ENCODE measurements at regions not wholly inside any gene's neighbourhood (a gene's known extent, or its start where the extent isn't known, plus 50 kb on each side); places are given as distances from the start of the nearest gene placed in this dataset.
A peak's percentile ranks its signal among the peaks of the same experiment; 100 is the strongest.

DNA sequence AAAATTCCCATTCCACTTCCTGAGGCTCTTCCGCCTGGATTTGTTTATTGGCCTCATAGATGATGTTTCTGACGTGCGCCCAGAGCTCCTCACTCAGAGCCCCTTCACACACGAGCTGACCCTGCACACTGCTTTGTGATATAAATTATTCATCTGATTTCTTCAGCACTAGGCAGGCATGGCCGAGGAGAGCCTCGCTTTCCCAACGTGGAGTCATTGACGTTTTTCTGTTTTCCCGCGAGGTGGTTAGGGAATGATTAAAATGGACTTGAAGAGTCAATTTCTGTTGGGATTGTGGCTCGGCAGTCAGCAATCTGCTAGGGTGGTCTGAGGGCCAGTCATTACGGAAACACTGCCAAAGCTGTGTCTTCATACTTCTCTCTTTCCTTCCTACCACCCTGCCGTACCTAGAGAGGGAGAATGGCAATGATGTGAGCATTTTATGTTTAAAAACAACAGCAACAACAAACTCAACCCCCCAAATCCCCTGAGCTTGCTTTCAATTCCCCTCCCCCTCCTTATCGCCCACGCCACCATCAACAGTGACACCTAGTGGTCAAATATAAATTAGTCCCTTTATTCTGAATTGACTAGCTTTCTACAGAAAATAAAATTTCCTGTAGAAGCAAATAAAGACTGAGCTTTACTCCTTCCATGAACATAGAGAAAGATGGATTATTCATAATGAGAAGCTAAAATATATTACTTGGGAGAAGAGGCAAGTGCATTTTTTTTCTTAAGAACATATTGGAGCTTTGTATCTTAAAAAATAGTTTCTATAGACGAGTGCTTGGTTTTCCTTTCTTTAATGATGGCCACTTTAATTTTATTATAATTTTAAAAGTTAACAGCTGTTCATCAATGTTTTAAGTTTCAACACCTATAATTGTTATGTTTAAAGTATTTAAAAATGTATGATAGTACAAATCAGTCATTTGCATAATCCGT lies 285.1 kb downstream of the MTX2 start:
- in situ Hi-C loops (cut with HindIII; ENCODE audit: low pct_unique_long_range_greater_than_20kb, low sequenced_read_pairs): no loop called here
- DNase-seq (ENCODE audit: low read depth): peak; percentile 66

DNA sequence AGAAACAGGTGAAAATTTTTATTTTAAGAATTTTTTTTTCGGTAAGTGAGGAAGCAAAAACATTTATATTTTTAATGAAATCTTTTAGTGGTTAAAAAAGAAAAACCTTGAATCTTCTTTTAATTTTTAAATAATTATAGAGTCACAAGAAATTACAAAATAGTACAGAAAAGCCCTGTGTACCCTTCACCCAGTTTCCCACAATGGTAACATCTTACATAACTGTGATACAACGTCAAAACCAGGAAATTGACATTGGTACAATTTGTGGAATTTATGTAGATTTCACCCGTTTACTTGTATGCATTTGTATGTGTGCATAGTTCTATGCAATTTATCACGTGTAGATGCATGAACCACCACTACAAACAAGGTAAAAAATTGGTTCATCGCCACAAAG lies 285.9 kb downstream of the MTX2 start:
- in situ Hi-C loops (cut with HindIII; ENCODE audit: low pct_unique_long_range_greater_than_20kb, low sequenced_read_pairs): no loop called here
- DNase-seq (ENCODE audit: low read depth): no peak

DNA sequence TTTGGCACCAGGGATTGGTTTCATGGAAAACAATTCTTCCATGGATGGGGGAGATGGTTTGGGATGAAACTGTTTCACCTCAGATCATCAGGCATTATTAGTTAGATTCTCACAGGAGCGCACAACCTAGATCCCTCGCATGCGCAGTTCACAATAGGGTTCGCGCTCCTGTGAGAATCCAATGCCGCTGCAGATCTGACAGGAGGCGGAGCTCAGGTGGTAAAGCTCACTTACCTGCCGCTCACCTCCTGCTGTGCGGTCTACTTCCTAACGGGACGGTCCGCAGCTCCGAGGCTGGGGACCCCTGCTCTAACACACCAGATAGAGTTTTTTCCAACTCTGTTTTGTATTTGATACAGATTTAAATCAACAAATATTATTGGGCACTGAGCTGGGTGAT lies 286.5 kb downstream of the MTX2 start:
- in situ Hi-C loops (cut with HindIII; ENCODE audit: low pct_unique_long_range_greater_than_20kb, low sequenced_read_pairs): no loop called here
- DNase-seq (ENCODE audit: low read depth): no peak

DNA sequence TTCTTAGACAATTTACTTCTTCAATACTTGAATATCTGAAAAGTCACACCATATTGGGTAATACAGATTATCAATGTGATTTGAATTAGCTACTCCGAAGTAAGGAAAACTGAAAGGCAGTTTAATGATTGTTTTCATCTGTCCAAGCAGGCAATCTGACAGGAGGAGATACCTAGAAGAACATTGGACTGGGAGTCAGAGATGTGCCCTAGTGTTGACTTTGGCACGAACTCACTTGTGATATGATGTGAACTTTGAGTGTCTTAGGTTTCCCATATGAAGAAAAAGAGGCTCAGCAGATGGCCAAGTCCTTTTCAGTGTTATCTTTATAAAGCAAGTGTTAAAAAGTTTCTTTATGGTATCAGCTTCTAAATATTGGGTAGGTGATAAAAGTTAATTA lies 287.1 kb downstream of the MTX2 start:
- no peak for DNase-seq (ENCODE audit: low read depth)
- in situ Hi-C loops (cut with HindIII; ENCODE audit: low pct_unique_long_range_greater_than_20kb, low sequenced_read_pairs): no loop called here

DNA sequence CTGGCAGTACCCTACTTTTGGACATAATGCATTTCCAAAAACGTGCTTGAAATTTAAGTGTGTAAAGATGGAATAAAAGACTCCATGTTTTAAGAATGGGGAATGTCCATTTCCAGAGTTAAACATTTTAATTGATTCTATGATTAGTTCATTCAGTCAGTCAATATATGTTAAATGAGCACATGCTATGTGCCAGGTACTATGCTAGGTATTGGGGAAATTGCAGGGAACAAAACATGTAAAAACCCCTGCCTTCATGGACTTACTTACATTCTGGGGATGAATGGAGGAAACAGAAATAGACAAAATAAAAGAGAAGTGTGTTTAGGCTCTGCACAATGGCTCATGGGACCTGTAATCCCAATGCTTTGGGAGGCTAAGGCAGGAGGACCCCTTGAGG lies 288.6 kb downstream of the MTX2 start:
- no peak for DNase-seq (ENCODE audit: low read depth)
- in situ Hi-C loops (cut with HindIII; ENCODE audit: low pct_unique_long_range_greater_than_20kb, low sequenced_read_pairs): no loop called here

DNA sequence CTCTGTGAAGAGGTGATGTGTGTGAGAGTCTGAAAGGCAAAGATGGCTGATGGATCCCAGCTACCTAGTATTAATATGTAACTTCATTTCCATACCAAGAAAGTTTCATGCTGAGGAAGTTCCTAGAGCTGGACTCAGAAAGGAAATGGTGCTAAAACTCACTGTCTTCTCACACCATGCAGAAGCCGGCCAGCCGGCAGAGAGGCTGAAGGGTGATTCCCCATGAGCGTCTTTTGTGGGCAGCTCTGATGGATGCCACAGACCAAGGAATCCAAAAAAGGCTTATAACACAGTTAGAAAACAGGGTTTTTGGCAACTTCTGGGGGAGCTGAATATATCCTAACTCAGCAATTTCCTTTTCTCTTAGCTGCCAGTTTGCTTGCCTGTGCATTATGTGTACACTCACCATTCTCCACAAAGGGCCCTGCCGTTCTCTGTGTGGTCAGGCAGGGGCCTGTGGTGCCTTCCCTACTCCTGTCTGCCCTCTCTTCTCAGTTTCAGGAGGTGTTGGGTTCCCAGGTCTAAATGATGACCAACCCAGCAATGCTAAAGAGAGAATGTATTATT lies 289.4 kb downstream of the MTX2 start:
- DNase-seq (ENCODE audit: low read depth): no peak
- in situ Hi-C loops (cut with HindIII; ENCODE audit: low pct_unique_long_range_greater_than_20kb, low sequenced_read_pairs): no loop called here

DNA sequence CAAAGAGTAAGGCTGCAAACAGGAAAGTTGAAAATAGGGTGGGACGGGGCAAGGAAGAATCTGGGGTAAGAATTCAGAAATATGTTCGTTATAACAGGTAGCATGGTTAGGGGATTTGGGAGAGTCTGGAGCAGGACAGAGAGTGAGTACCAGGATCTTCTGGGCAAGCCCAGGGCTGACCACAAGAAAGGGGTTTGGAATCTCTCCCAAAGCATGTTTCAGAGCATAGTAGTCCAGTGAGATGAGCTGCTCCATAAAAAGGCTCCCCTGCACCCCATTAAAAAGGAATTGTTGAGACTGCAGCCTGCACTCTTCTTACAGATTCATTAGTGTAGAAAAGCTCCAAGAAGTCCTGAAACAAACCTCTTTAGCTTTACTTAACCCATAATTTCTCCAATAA lies 291.1 kb downstream of the MTX2 start:
- in situ Hi-C loops (cut with HindIII; ENCODE audit: low pct_unique_long_range_greater_than_20kb, low sequenced_read_pairs): no loop called here
- DNase-seq (ENCODE audit: low read depth): no peak

DNA sequence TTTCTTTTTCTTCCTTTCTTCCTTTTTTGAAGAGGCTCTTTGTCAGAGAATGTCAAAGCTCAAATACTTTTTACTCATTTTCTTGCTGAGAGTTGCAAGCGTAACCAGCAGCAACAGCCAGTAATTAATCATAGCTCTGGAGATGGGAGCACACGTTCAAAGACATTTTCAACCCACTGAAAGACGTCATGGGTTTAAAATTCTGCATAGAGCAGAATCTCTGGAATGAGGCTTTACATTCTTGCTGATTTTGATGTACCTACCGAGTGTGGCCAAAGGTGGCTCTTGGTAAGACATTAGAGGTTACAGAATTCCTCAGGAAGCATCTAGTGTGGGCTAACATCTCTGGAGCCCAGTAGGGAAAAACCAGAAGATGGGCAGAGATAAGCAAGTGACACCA lies 292.5 kb downstream of the MTX2 start:
- in situ Hi-C loops (cut with HindIII; ENCODE audit: low pct_unique_long_range_greater_than_20kb, low sequenced_read_pairs): no loop called here
- DNase-seq (ENCODE audit: low read depth): peak; percentile 23

DNA sequence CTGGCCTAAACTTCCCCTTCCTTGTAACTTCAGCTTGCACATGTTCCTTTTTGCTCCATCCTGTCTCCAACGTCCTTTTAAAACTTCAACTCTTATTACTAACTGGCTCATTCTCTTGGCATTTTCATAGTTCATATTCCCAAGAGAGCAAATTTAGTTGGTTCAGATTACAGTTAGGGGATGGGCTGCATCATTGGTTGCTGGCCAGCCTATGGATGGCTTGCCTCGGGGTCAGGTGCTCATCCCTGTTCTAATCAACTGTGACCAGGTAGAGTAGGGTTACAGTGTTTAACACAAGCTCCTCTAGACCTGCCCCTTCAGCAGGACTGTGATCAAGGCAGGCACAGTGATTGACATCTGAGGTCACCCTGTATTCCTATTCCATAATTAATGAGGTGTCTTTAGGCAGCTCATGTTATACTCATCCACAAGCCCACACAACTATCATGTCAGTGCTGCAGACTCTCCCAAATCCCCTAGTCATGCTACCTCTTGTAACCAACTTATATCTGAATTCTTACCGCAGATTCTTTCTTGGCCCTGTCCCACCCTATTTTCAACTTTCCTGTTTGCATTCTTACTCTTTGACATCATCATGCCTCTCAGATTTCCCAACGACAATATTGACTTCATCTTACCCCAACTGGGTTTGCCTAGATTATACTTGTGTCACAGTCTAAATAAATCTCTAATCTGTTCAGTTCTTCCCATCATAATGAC lies 293.3 kb downstream of the MTX2 start:
- in situ Hi-C loops (cut with HindIII; ENCODE audit: low pct_unique_long_range_greater_than_20kb, low sequenced_read_pairs): no loop called here
- DNase-seq (ENCODE audit: low read depth): peak; percentile 44

DNA sequence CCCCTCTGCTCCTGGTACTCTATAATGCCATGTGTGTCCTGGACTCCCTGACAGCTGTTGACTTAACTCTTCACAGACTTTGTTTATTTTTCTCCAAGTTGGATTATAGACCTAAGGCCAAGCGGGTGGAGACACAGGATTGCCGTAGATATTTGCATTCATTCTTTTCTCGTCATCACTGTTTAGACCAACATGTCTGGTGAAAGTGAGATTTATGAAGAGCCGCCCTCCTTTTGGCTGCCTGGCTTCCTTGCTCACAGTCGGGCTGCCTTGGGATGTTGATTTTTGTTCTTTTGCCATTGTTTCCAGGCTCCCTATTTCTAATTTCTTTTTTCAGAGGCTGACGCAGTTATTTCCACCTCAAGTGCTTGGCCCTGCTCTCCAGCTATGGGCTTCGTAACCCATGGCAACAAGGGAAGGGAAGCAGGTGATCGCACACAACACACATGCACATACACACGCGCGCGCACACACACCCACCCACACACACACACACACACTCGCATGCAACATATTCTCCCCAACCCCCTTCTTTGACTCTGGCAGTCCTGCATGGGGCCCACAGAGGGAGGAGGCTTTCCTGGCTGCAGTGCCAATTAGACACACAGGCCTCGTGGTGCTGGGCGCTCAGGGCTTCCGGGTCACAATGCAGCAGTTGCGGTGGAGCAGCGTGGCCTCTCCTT lies 296.5 kb downstream of the MTX2 start:
- DNase-seq (ENCODE audit: low read depth): no peak
- in situ Hi-C loops (cut with HindIII; ENCODE audit: low pct_unique_long_range_greater_than_20kb, low sequenced_read_pairs): no loop called here

DNA sequence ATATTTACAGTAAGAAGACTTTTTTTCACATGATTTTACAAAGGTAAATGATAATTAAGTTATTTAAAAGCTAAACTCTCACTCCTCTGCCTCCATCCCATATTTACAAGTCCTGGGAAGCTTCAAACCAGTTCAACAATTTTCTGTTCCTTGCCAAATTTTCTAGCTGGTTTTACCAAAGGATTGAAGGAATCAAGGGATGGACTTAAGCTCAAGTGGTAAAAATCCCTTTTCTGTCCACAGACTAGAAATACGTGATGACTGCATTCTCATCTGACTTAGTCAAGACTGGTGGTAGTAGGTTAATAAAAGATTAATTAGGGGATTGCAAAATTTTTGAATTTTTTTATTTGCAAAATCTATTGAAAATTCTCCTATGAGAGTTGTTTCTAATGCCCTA lies 297.3 kb downstream of the MTX2 start:
- in situ Hi-C loops (cut with HindIII; ENCODE audit: low pct_unique_long_range_greater_than_20kb, low sequenced_read_pairs): no loop called here
- no peak for DNase-seq (ENCODE audit: low read depth)

DNA sequence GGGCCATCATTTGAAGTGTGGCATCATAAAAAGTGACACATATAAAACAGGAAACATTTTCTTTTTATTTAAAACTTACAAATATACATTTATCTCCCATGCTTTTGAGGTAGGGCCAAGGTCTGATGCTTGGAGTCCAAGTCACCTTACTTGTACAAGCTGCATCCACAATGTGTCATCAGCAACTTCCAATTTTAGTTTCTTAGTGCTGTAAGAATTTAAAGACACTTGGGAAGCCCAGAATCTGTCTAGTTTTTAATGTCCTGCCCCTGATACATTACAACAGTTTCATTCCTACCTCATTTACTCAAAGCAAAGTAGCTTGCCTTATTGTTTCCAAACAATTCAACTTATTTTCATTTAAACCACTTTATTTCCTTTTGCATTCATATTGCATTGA lies 297.7 kb downstream of the MTX2 start:
- in situ Hi-C loops (cut with HindIII; ENCODE audit: low pct_unique_long_range_greater_than_20kb, low sequenced_read_pairs): no loop called here
- no peak for DNase-seq (ENCODE audit: low read depth)

DNA sequence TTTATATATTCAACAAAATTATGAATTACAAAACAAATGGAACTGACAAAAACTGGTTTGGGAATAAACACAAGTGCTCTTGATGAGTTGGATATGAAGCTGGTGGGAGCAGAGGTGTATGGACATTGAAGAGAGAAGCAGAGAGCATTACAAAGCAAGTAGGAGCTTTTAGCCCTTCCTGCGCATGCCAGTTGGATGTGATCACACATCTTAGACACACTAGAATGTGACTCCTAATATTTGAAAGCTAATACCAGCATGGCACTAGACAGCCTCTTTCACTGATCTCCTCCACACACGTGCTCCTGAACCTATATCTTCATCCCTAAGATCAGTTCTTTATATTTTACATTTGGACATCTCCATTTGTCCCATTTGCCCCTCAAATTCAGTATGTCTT lies 298.1 kb downstream of the MTX2 start:
- no peak for DNase-seq (ENCODE audit: low read depth)
- in situ Hi-C loops (cut with HindIII; ENCODE audit: low pct_unique_long_range_greater_than_20kb, low sequenced_read_pairs): no loop called here

DNA sequence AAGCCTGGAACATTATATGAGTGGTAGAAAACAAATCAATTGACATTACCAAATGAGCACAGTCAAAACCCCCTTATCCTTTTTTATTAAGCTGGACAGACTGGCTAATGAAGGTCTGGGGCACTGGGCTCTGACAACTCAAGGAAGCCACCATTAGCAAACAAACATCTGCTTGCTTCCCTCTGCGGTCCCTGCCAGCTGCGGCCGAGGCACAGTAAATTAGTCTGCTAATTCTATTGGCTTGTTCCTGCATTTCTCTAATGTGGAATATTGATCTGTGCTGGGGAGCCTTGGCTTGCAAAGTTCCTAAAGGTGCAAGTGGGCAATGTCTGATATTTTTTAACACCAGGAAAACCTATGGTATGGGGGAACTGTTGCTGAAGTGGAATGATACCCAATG lies 300.3 kb downstream of the MTX2 start:
- in situ Hi-C loops (cut with HindIII; ENCODE audit: low pct_unique_long_range_greater_than_20kb, low sequenced_read_pairs): no loop called here
- DNase-seq (ENCODE audit: low read depth): no peak

DNA sequence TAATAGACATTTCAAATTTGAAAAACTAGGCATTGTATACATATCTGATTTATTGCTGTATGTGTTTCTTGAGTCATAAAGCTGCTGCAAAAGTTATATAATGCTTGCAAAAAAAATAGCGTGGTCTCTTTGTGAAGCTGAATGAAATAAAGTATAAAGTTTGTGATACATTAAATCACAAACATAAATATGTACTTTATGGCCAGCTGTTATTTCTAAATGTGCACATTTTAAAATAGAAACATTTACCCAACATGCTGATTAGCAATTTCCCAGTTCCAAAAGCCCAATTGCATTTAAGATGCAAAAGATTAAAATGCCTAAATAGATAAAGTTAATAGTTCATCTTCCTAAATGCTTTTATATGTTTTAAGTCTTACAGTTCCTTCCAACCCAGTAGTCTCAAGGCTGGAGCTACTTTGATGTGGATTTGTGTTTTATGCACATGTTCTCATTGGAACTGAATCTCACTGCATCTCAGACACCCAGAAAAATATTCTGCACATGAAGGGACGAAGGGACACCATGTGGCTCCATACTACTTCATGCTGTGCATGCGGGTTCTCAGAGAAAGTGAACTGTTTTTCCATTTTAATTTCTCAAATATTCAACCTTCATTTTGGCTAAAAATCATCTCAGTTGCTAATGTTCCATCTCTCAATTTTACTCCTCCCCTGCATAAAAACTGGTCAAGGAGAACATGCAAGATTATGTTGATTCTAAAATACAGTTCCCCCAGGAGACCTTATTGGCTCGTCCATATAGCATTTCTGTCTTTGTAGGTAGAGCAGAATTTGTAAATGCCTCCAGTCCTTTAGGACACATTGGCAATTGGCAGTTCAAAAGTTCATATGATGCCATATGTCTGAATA lies 304.6 kb downstream of the MTX2 start:
- in situ Hi-C loops (cut with HindIII; ENCODE audit: low pct_unique_long_range_greater_than_20kb, low sequenced_read_pairs): no loop called here
- no peak for DNase-seq (ENCODE audit: low read depth)

DNA sequence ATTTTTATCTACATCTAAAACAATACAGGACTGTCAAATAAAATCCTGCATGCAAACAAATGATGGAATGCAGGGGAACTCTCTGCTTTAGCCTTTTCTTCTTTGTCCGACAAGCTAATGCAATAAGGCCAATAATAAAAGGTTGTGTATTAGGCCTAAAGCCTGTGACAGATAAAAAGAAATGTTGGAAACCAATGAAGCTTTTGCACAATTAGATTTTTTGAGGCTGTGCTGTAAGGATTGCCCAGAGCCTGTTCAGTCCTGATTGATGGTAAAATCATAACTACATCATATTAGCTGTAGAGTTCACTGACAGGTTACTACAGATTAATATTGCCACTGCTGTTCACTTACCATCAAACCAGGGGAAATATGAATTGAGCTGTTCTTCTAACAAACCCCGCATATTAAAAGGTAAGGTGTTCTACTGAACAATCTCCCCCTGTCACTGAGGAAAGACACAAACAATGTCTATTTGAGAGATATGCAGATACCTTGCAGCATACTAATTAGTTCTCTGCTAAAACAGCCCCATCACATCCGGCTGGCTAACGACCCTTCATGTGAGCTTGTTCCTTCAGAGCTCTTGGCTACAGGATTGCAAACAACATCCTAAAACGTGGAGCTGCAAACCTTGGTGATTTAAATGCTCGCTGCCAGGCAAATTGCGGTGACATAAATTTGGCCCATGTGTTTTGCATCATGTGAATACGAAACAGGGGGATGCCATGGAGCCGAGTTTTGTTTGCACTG lies 305.4 kb downstream of the MTX2 start:
- in situ Hi-C loops (cut with HindIII; ENCODE audit: low pct_unique_long_range_greater_than_20kb, low sequenced_read_pairs): no loop called here
- DNase-seq (ENCODE audit: low read depth): no peak

DNA sequence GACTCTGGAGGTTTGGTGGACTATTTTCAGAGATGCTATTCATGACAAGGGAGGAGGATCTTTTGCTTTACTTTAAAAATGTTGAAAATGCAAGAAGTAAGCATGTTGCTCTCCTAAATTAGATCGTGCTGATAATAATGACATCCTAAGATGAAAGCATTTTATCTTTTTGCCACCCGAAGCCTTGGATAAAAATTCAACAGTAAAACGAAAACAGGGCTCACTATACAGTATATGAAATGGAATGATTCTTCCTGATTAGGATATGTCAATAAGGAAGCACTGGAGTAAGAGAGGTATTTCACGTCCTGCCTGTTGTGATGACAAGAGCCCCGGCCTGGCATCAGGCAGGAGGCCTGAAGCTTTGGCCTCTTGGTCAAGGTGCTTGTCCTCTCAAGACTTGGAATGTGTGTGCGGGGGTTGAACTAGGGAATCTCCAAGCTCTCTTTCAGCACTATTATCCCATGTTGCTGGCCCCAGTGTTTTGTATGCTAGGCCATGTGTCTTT lies 306.0 kb downstream of the MTX2 start:
- no peak for DNase-seq (ENCODE audit: low read depth)
- in situ Hi-C loops (cut with HindIII; ENCODE audit: low pct_unique_long_range_greater_than_20kb, low sequenced_read_pairs): no loop called here
